H1 (cell line): ENCODE measurements at regions not wholly inside any gene's neighbourhood (a gene's known extent, or its start where the extent isn't known, plus 50 kb on each side); places are given as distances from the start of the nearest gene placed in this dataset.

Experiments used
- CTCF ChIA-PET: fragments of 300-600 bp; sonication (Branson Sonifier 250); formaldehyde crosslinking; loops from one replicate; lab custom pipeline; 2021; ENCODE audit not compliant: partially characterized antibody; lab: Charles Lee
- POLR2A ChIA-PET: fragments of 300-600 bp; sonication (Branson Sonifier 250); formaldehyde crosslinking; loops from one replicate; lab custom pipeline; 2021; ENCODE audit warnings: inconsistent platforms; ENCODE audit not compliant: partially characterized antibody; lab: Charles Lee
- DNase-seq, 2 experiments: peaks; one replicate each; pipeline versions ENCODE4 v3.0.0 to v3.0.0-alpha.2; 2010 to 2022; ENCODE audit warnings: low spot score in 2 of 2, low read depth in 1 of 2, mixed read lengths in 1 of 2
- FAIRE-seq: peaks from 2 replicates; lab custom pipeline; 2011; peaks lifted over from hg19 to GRCh38; lab: Jason Lieb, UNC
- H2AFZ ChIP-seq: 2 replicates; pipeline ENCODE4 v1.8.1; 2012; ENCODE audit warnings: low read length, inconsistent platforms
- H2AK5ac ChIP-seq: 2 replicates; pipeline ENCODE4 v1.6.1; 2013; ENCODE audit warnings: low read depth, low read length
- H2BK120ac ChIP-seq: replicated peaks from 2 replicates; pipeline ENCODE3; 2013; ENCODE audit warnings: low read depth, low read length, inconsistent platforms
- H2BK12ac ChIP-seq: 2 replicates; pipeline ENCODE4 v1.6.1; 2013; ENCODE audit warnings: low read depth, low read length
- H2BK15ac ChIP-seq: 2 replicates; pipeline ENCODE4 v1.6.1; 2013; ENCODE audit warnings: low read length
- H2BK20ac ChIP-seq: 2 replicates; pipeline ENCODE4 v1.6.1; 2013; ENCODE audit warnings: low read length
- H2BK5ac ChIP-seq: 2 replicates; pipeline ENCODE4 v1.6.1; 2013; ENCODE audit warnings: low read depth, low read length
- H3K14ac ChIP-seq: 2 replicates; pipeline ENCODE4 v1.6.1; 2013; ENCODE audit warnings: inconsistent platforms; ENCODE audit not compliant: insufficient read length
- H3K18ac ChIP-seq: 2 replicates; pipeline ENCODE4 v1.6.1; 2013; ENCODE audit warnings: low read length; ENCODE audit errors: extremely low read depth
- H3K23ac ChIP-seq: 2 replicates; pipeline ENCODE4 v1.6.1; 2013; ENCODE audit warnings: inconsistent platforms; ENCODE audit not compliant: insufficient read length
- H3K23me2 ChIP-seq: 2 replicates; pipeline ENCODE4 v1.6.1; 2013; ENCODE audit warnings: low read depth, low read length
- H3K27ac ChIP-seq: 2 replicates; pipeline ENCODE4 v1.6.1; 2011; ENCODE audit warnings: low read depth, low read length, inconsistent platforms
- H3K27me3 ChIP-seq, 4 experiments: replicated peaks in 1 of 4; 1 replicate in 1 of 4; 2 replicates in 3 of 4; pipeline versions ENCODE4 v1.6.1 to v1.8.1; 2011 to 2013; ENCODE audit warnings: low read length in 3 of 4, mild to moderate bottlenecking in 3 of 4, inconsistent platforms in 2 of 4, mixed read lengths in 2 of 4, moderate library complexity in 1 of 4; ENCODE audit not compliant: control insufficient read depth in 3 of 4, insufficient read depth in 3 of 4; ENCODE audit errors: extremely low read depth in 1 of 4
- H3K36me3 ChIP-seq, 4 experiments: 2 replicates each; pipeline versions ENCODE4 v1.6.1 to v1.8.1; 2011 to 2013; ENCODE audit warnings: mild to moderate bottlenecking in 4 of 4, low read length in 3 of 4, moderate library complexity in 2 of 4, control low read depth in 1 of 4, inconsistent platforms in 1 of 4; ENCODE audit not compliant: insufficient read depth in 4 of 4, control insufficient read depth in 2 of 4
- H3K4ac ChIP-seq: replicated peaks from 2 replicates; pipeline ENCODE3; 2013; ENCODE audit warnings: low read length, low read depth, mixed read lengths, inconsistent platforms; ENCODE audit not compliant: insufficient read length
- H3K4me1 ChIP-seq, 4 experiments: replicated peaks in 1 of 4; 1 replicate in 1 of 4; 2 replicates in 3 of 4; pipeline versions ENCODE4 v1.6.1 to v1.8.1; 2011 to 2013; ENCODE audit warnings: low read length in 3 of 4, inconsistent platforms in 2 of 4, mixed read lengths in 1 of 4; ENCODE audit not compliant: insufficient read depth in 4 of 4, control insufficient read depth in 3 of 4
- H3K4me2 ChIP-seq, 2 experiments: 2 replicates each; pipeline versions ENCODE4 v1.6.1 to v1.8.1; 2011 to 2013; ENCODE audit warnings: low read depth in 2 of 2, low read length in 2 of 2, control low read depth in 1 of 2, inconsistent platforms in 1 of 2, mild to moderate bottlenecking in 1 of 2; ENCODE audit not compliant: insufficient read depth in 1 of 2
- H3K4me3 ChIP-seq, 4 experiments: fragments of 200-600, 300-600 bp in 1 of 4; sonication (generic), shearing (Covaris generic), sonication (Bioruptor Twin) in 1 of 4; 2 replicates each; pipeline versions ENCODE4 v1.5.1 to v1.8.1; 2011 to 2016; ENCODE audit warnings: low read length in 4 of 4, low read depth in 3 of 4, control low read depth in 2 of 4, inconsistent platforms in 2 of 4, mild to moderate bottlenecking in 2 of 4, mixed read lengths in 1 of 4, moderate library complexity in 1 of 4; ENCODE audit not compliant: insufficient read depth in 2 of 4; ENCODE audit errors: extremely low read depth in 1 of 4
- H3K56ac ChIP-seq: replicated peaks from 2 replicates; pipeline ENCODE3; 2013; ENCODE audit warnings: low read depth, mild to moderate bottlenecking, mixed read lengths, low read length, inconsistent platforms; ENCODE audit not compliant: insufficient read length
- H3K79me1 ChIP-seq: 2 replicates; pipeline ENCODE4 v1.6.1; 2013; ENCODE audit warnings: low read depth, low read length, control low read depth
- H3K79me2 ChIP-seq, 2 experiments: 2 replicates each; pipeline versions ENCODE4 v1.6.1 to v1.8.1; 2012 to 2013; ENCODE audit warnings: low read length in 2 of 2, mild to moderate bottlenecking in 2 of 2, inconsistent platforms in 1 of 2; ENCODE audit not compliant: insufficient read depth in 2 of 2, control insufficient read depth in 1 of 2
- H3K9ac ChIP-seq, 4 experiments: replicated peaks in 1 of 4; 1 replicate in 1 of 4; 2 replicates in 3 of 4; pipeline versions ENCODE4 v1.6.1 to v1.8.1; 2011 to 2013; ENCODE audit warnings: low read depth in 3 of 4, low read length in 3 of 4, control low read depth in 2 of 4, mild to moderate bottlenecking in 2 of 4, moderate library complexity in 2 of 4, inconsistent platforms in 1 of 4; ENCODE audit errors: extremely low read depth in 1 of 4
- H3K9me3 ChIP-seq, 2 experiments: 2 replicates each; pipeline versions ENCODE4 v1.6.1 to v1.8.1; 2012 to 2013; ENCODE audit warnings: mild to moderate bottlenecking in 2 of 2, moderate library complexity in 2 of 2, control low read depth in 1 of 2, inconsistent platforms in 1 of 2, low read depth in 1 of 2, low read length in 1 of 2, mixed read lengths in 1 of 2; ENCODE audit not compliant: insufficient read depth in 2 of 2
- H4K20me1 ChIP-seq, 2 experiments: replicated peaks in 1 of 2; 2 replicates each; pipeline versions ENCODE3 to v1.8.1; 2011 to 2013; ENCODE audit warnings: inconsistent platforms in 2 of 2, low read length in 2 of 2, mild to moderate bottlenecking in 1 of 2; ENCODE audit not compliant: insufficient read depth in 2 of 2, control insufficient read depth in 1 of 2
- H4K5ac ChIP-seq: 2 replicates; pipeline ENCODE4 v1.6.1; 2013; ENCODE audit warnings: low read length, low read depth, mixed read lengths, inconsistent platforms; ENCODE audit not compliant: insufficient read length
- H4K8ac ChIP-seq: 2 replicates; pipeline ENCODE4 v1.8.0; 2013; ENCODE audit warnings: mild to moderate bottlenecking, moderate library complexity, low read length, inconsistent platforms; ENCODE audit not compliant: insufficient read depth; ENCODE audit errors: extremely low read depth
- H4K91ac ChIP-seq: replicated peaks from 2 replicates; pipeline ENCODE3; 2013; ENCODE audit warnings: low read length, mixed read lengths, inconsistent platforms; ENCODE audit not compliant: insufficient read length
- BACH1 ChIP-seq: IDR thresholded peaks from 2 replicates; pipeline ENCODE4 v1.6.1; 2012; ENCODE audit warnings: low read length, improper control_type of control experiment
- MAFK ChIP-seq: IDR thresholded peaks from 2 replicates; pipeline ENCODE4 v1.6.1; 2012; ENCODE audit warnings: low read depth, mild to moderate bottlenecking, improper control_type of control experiment, low read length
- POU5F1 ChIP-seq: IDR thresholded peaks from 2 replicates; pipeline ENCODE4 v1.6.1; 2011; ENCODE audit warnings: low read depth, mild to moderate bottlenecking, low read length, moderate library complexity
- WGBS, 2 experiments: shearing (Covaris generic) in 1 of 2; methylation state at CpG; one replicate each; pipeline versions ENCODE4 v1.1.6 to v1.1.7; 2013 to 2015; ENCODE audit warnings: low lambda C conversion rate in 2 of 2, mixed read lengths in 2 of 2, inconsistent platforms in 1 of 2, low coverage in 1 of 2, missing lambda C conversion rate in 1 of 2; ENCODE audit not compliant: insufficient replicate concordance in 2 of 2, insufficient coverage in 1 of 2, insufficient read length in 1 of 2; ENCODE audit errors: extremely low coverage in 1 of 2, missing lambda C conversion rate in 1 of 2; 5-methylcytosine and 5-hydroxymethylcytosine counted together

DNA sequence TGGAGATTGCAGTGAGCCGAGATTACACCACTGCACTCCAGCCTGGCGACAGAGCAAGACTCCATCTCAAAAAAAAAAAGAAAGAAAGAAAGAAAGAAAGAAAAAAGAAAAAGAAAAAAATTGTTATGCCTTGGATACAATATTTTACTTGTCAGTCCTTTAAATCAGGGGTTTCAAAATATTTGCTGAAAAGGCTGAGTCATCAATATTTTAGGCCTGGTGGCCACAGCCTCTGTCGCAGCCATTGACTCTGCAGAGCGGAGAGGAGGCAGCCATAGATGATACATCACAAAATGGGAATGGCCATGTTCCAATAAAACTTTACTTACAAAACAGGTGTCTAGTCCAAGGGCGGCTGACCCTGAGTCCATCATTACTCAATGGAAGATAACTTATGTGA lies 314.8 kb upstream of the SALL3 start:
- Histone ChIP-seq H3K14ac (no peak overlapping the region), H4K5ac (no peak overlapping the region), H4K8ac (no peak overlapping the region), H3K4me1 (no peaks in the 10 kb centered on the region; a peak in 2 of 7 replicates), H4K91ac (no peak overlapping the region), H2BK5ac (no peak overlapping the region), H3K9me3 (no peaks in the 10 kb centered on the region), H3K4me2 (no peak overlapping the region), H3K23me2 (no peaks in the 10 kb centered on the region), H3K9ac (no peak overlapping the region), H4K20me1 (no peaks in the 10 kb centered on the region), H2BK120ac (no peak overlapping the region), H2BK15ac (no peak overlapping the region)
- WGBS, 2 experiments, result 92% methylated on average over 3 of the region's 5 CpGs; no CpG with 5 or more reads in 1 of the 2 experiments
- no peak for DNase-seq
- FAIRE-seq, result no peak
- POLR2A ChIA-PET, result interaction anchor here (0.7 kb wide), 1 partner anchor 316 kb away, joined by 3 read pairs; no protein-coding TSS in a partner anchor
- TF ChIP-seq POU5F1 (no peak), BACH1 (0 out of 2 replicates have a peak, but pooled peaks have one; percentile 13), MAFK (peak; percentile 94)
- TF ChIP-seq, all 59 proteins: peak for 2
- Histone ChIP-seq H3K79me2 (no peaks in the 10 kb centered on the region), H3K36me3 (no peaks in the 10 kb centered on the region), H3K56ac (no peak overlapping the region), H2BK20ac (no peak overlapping the region), H3K27ac (no peak overlapping the region), H3K79me1 (peaks cover 2% of the 10 kb centered on the region; the same call in 1 of the 2 replicates), H3K18ac (no peak overlapping the region), H3K4me3 (no peak overlapping the region), H3K27me3 (no peaks in the 10 kb centered on the region), H3K23ac (no peak overlapping the region), H3K4ac (no peak overlapping the region), H2AFZ (no peak overlapping the region), H2AK5ac (no peak overlapping the region), H2BK12ac (no peak overlapping the region)
- CTCF ChIA-PET, result no interaction called here
